ENCODE measurements at regions not wholly inside any gene's neighbourhood (a gene's known extent, or its start where the extent isn't known, plus 50 kb on each side); places are given as distances from the start of the nearest gene placed in this dataset.

GRCh38 chr22:35205961-35206360, 51.3 kb upstream of the HMGXB4 start (continued):
- TF ChIP-seq REST (tag by site-specific recombination; IDR thresholded peaks at IDR 0.05) (no peak), SCRT2 (tag by site-specific recombination; IDR thresholded peaks at IDR 0.05) (no peak)

GRCh38 chr22:35206889-35207288, 50.4 kb upstream of the HMGXB4 start:
- POLR2A ChIA-PET = no interaction called here
- no peaks in the 10 kb centered on the region for H3K4me1 ChIP-seq (ENCODE audit: control insufficient read depth, insufficient read depth, low read length)
- no peak overlapping the region for H3K4me3 ChIP-seq (ENCODE audit: low read depth, low read length)
- H3K36me3 ChIP-seq (ENCODE audit: control insufficient read depth in 2 of 2, insufficient read depth in 1 of 2, low read length in 2 of 2) = no peaks in the 10 kb centered on the region
- CTCF ChIA-PET = interaction anchor here (1.0 to 1.3 kb wide), 2 partner anchors 25 to 52 kb away, joined by 3 to 6 read pairs; no protein-coding TSS in a partner anchor
- TF ChIP-seq, protein P1, sequence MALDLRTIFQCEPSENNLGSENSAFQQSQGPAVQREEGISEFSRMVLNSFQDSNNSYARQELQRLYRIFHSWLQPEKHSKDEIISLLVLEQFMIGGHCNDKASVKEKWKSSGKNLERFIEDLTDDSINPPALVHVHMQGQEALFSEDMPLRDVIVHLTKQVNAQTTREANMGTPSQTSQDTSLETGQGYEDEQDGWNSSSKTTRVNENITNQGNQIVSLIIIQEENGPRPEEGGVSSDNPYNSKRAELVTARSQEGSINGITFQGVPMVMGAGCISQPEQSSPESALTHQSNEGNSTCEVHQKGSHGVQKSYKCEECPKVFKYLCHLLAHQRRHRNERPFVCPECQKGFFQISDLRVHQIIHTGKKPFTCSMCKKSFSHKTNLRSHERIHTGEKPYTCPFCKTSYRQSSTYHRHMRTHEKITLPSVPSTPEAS (tag by site-specific recombination; IDR thresholded peaks at IDR 0.05) = no peak
- TF ChIP-seq ZNF513 (tag by site-specific recombination; IDR thresholded peaks at IDR 0.05) (no peak), KLF1 (tag by site-specific recombination; IDR thresholded peaks at IDR 0.05) (no peak), SALL2 (tag by site-specific recombination; IDR thresholded peaks at IDR 0.05; ENCODE audit: borderline replicate concordance) (no peak), MEIS1 (CRISPR knock-in tag; IDR thresholded peaks at IDR 0.05; ENCODE audit: borderline replicate concordance) (no peak), ZNF571 (tag by site-specific recombination; IDR thresholded peaks at IDR 0.05) (no peak), ZNF549 (tag by site-specific recombination; IDR thresholded peaks at IDR 0.05) (no peak), ZNF175 (tag by site-specific recombination; IDR thresholded peaks at IDR 0.05) (no peak), ZNF670 (tag by site-specific recombination; IDR thresholded peaks at IDR 0.05; ENCODE audit: low read depth) (no peak), ZNF664 (tag by site-specific recombination; IDR thresholded peaks at IDR 0.05) (no peak), ZNF211 (tag by site-specific recombination; IDR thresholded peaks at IDR 0.05; ENCODE audit: low read depth) (no peak), SP3 (tag by site-specific recombination; IDR thresholded peaks at IDR 0.05) (no peak), ZNF701 (tag by site-specific recombination; IDR thresholded peaks at IDR 0.05) (no peak), ZNF157 (tag by site-specific recombination; IDR thresholded peaks at IDR 0.05) (no peak), ZNF132 (tag by site-specific recombination; IDR thresholded peaks at IDR 0.05; ENCODE audit: borderline replicate concordance) (no peak), ZNF621 (tag by site-specific recombination; IDR thresholded peaks at IDR 0.05) (no peak), ZNF350 (tag by site-specific recombination; IDR thresholded peaks at IDR 0.05) (no peak)
- no peak overlapping the region for H3K27ac ChIP-seq (ENCODE audit: extremely low read depth, low read depth, low read length)
- H3K9me3 ChIP-seq (ENCODE audit: control insufficient read depth, insufficient read depth, low read depth, low read length) = no peaks in the 10 kb centered on the region

All from HEK293 (cell line).